Effector memory CD4-positive, alpha-beta T cell (primary cell): ENCODE measurements at regions not wholly inside any gene's neighbourhood (a gene's known extent, or its start where the extent isn't known, plus 50 kb on each side); places are given as distances from the start of the nearest gene placed in this dataset.

ENCODE experiments used
- DNase-seq, 3 donors: peaks; one replicate each; pipeline ENCODE4 v3.0.0-alpha.2; 2020
- H3K27ac ChIP-seq: 2 replicates; pipeline ENCODE4 v1.7.0; 2013; ENCODE audit warnings: mild to moderate bottlenecking, low read length, moderate library complexity; ENCODE audit not compliant: insufficient read depth, poor library complexity, severe bottlenecking
- H3K27me3 ChIP-seq: replicated peaks from 2 replicates; pipeline ENCODE4 v1.7.0; 2013; ENCODE audit warnings: mild to moderate bottlenecking, low read length; ENCODE audit not compliant: insufficient read depth, control insufficient read depth, poor library complexity, severe bottlenecking
- H3K36me3 ChIP-seq: 2 replicates; pipeline ENCODE4 v1.7.0; 2013; ENCODE audit warnings: mild to moderate bottlenecking, low read length, moderate library complexity; ENCODE audit not compliant: control insufficient read depth, insufficient read depth
- H3K4me1 ChIP-seq: 2 replicates; pipeline ENCODE4 v1.7.0; 2013; ENCODE audit warnings: low read length, mild to moderate bottlenecking; ENCODE audit not compliant: control insufficient read depth, insufficient read depth, poor library complexity, severe bottlenecking
- H3K4me3 ChIP-seq: 2 replicates; pipeline ENCODE4 v1.7.0; 2013; ENCODE audit warnings: low read length, low read depth, mild to moderate bottlenecking; ENCODE audit not compliant: insufficient read depth, poor library complexity, severe bottlenecking
- H3K9me3 ChIP-seq: 2 replicates; pipeline ENCODE4 v1.7.0; 2013; ENCODE audit warnings: mild to moderate bottlenecking, low read length, moderate library complexity; ENCODE audit not compliant: control insufficient read depth

DNA sequence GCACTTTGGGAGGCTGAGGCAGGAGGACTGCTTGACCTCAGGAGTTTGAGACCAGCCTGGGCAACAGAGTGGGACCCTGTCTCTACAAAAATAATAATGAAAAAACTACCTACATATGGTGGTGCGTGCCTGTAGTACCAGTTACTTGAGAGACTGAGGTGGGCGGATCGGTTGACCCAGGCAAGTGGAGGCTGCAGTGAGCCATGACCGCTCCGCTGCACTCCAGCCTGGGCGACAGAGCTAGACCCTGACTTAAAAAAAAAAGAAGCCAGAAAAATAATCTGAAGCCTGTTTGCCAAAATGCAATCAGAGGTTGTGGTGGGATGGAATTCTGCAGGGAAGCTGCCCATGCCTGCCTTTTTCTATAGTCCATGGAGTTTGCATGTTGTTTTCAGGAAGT lies 50.4 kb upstream of the GGTA1 start:
- Histone ChIP-seq H3K27ac (no peak overlapping the region), H3K36me3 (no peaks in the 10 kb centered on the region), H3K9me3 (no peaks in the 10 kb centered on the region), H3K4me1 (peaks cover 8% of the 10 kb centered on the region), H3K27me3 (peaks cover 3% of the 10 kb centered on the region), H3K4me3 (no peak overlapping the region)
- no peak for DNase-seq

DNA sequence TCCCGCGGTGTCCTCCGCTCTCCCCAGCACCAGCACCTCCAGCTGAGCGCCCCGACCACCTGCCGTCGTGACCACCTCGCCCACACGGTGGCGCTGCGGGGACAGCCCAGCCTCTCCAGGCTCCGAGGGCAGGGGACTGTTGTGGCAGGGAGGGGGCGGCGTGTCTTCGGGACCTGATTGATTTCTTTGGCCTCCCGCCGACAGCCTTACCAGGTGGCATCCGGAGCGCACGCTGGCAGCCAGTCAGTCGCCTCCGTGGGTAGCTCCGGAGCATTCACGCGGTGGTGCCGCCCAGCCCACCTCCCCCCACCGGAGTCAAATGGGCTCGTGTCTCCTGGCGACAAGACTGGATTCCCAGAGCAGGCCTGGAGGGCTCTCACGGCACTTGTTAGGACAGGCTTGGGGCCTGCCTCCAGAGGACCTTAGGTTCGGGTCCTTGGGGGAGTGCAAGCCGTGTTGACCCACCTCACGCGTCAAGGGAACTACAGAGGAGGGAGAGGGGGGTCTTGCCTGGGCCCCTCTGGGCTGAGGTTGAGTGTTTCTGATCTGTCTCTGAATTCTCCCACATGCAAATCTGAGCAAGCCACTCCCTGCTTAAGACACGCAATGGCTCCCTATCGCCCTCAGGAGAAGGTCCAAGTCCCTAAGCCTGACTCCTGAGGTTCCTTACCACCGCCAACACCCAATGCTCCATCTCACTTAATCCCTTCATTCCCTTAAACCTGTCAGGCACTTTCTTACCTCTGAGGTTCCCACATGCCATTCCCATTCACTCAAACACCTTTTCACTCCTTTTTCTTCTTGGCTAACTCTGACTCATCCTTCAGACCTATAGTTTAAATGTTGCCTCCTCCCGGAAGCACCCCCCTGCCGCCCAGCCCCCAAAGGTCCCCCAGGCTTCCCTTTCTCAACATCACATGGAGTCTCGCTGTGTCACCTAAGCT lies 51.2 kb upstream of the GGTA1 start:
- no peak overlapping the region for H3K4me3 ChIP-seq
- H3K4me1 ChIP-seq, result peaks cover 7% of the 10 kb centered on the region
- peaks cover 3% of the 10 kb centered on the region for H3K27me3 ChIP-seq
- no peak overlapping the region for H3K27ac ChIP-seq
- H3K36me3 ChIP-seq, result no peaks in the 10 kb centered on the region
- H3K9me3 ChIP-seq, result no peaks in the 10 kb centered on the region
- DNase-seq, result peak; percentile 7 to 28 (median 27)

DNA sequence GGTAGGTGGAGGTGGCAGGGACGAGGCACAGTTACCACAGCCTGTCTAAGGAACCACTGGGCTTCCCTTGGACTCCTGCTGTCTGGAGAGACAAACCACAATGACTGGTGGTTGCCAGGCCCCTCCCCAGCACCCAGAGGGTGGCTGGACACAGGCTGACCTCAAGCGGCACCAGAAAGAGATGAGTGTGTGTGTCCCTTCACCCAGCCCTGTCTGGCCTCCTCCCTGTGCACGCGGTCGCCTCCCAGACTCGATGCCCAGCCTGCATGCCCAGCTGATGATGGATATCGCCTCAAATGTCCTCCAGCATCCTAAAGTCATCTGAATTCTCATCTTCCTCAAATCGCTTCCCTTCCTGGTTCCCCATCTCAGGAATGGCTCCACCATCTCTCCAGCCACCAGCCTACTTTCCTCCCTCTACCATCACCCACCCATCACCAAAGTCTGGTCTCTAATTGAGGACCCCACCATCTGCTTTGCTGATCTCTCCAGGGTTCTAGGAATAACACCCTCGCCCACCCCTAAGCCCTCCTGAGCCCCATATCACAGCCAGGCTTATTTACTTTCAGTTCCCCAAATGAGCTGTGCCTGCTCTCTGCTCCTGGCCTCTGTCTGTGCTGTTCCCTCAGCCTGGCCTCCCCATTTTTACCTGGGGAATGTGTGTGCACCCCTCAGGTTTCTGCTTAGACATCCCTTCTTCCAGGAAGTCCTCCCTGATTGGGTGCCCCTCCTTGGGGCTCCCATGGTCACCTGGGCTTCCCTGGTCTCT lies 52.5 kb upstream of the GGTA1 start:
- no peak for DNase-seq

DNA sequence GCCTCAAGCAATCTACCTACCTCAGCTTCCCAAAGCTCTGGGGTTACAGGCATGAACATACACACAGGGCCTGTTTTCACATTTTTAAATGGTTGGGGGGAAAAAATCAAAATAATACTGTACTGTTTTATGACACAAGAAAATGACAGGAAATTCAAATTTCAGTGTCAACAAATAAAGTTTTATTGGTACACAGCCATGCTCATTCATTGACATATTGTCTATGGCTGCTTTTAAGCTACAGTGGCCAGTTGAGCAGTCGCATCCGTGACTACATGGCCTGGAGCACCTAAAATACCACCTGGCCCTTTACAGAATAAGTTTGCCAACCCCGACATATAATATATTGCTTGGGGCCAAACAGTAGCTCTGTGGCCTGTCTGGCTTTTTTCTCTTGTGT lies 56.4 kb upstream of the GGTA1 start:
- no peaks in the 10 kb centered on the region for H3K27me3 ChIP-seq
- no peaks in the 10 kb centered on the region for H3K9me3 ChIP-seq

More for the DNA sequence above, 52.5 kb upstream of the GGTA1 start:
- H3K9me3 ChIP-seq, result no peaks in the 10 kb centered on the region
- no peak overlapping the region for H3K27ac ChIP-seq
- H3K27me3 ChIP-seq, result no peaks in the 10 kb centered on the region
- peaks cover 4% of the 10 kb centered on the region for H3K4me1 ChIP-seq
- no peak overlapping the region for H3K4me3 ChIP-seq
- no peaks in the 10 kb centered on the region for H3K36me3 ChIP-seq

DNA sequence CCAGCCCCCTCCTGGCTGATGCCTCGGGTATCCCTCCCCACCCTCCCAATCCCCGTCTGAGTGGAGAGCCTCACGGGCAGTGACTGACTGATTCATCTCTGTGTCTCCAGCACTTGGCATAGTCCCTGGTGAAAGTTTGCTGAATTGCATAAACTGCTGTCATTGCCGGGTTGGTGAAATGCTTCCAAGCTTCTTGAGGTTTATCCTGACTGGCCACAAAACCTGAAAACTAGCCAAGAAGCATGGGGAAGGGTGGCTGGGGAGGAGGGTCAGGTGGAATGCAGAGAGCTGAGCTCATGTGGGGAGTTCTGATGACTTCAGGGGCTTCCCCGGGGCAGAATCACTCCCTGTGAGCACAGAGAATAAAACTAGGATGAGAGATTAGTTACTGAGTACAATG lies 56.9 kb upstream of the GGTA1 start:
- Histone ChIP-seq H3K27me3 (no peaks in the 10 kb centered on the region), H3K4me3 (no peak overlapping the region), H3K4me1 (no peaks in the 10 kb centered on the region), H3K36me3 (no peaks in the 10 kb centered on the region), H3K9me3 (no peaks in the 10 kb centered on the region), H3K27ac (no peak overlapping the region)
- no peak for DNase-seq

More for the DNA sequence above, 56.4 kb upstream of the GGTA1 start:
- DNase-seq, result no peak
- Histone ChIP-seq H3K4me1 (no peaks in the 10 kb centered on the region), H3K36me3 (no peaks in the 10 kb centered on the region), H3K27ac (no peak overlapping the region), H3K4me3 (no peak overlapping the region)

DNA sequence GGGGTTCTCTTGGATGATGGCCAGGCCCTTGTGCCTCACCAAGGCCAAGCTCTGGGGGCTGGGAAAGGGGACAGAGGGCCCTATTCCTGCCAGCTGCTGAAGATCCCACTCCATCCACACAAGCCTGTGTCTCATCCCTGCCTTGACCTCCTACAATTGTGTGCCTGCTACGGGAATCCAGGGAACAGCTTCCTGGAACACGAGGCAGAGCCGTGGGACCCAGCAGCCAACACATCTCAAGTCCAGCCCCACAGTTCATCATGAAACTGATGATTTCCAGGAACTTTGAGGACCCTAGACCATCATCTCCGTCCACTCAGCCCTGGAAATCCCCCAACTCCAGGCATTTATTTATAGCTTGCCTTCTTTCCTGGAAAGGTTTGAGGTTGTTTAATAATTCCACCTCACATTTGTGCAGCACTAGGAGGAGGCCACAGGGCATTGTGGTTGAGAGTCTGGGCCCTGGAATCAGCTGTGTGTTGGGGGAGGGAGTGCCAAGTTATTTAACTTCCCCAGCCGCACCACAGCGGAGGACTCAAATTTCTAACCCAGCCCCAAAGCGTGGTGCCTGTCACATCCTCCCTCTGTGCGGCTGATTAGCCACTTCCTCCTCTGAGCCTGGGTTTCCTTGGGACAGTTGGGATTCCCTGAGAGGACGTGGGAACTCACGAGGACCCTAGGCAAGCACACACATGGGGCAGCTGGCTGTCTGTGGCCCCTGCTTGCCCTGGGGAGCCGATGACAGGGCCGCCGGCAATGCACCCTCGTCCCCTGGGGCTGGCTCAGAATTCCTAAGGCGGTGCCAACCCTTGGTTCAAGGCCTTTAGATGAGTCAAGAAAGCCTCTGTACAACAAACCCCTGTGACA lies 58.2 kb upstream of the GGTA1 start:
- no peaks in the 10 kb centered on the region for H3K4me1 ChIP-seq
- no peak overlapping the region for H3K4me3 ChIP-seq
- H3K27me3 ChIP-seq, result no peaks in the 10 kb centered on the region
- DNase-seq, result no peak
- H3K36me3 ChIP-seq, result no peaks in the 10 kb centered on the region
- H3K27ac ChIP-seq, result no peak overlapping the region
- H3K9me3 ChIP-seq, result no peaks in the 10 kb centered on the region

DNA sequence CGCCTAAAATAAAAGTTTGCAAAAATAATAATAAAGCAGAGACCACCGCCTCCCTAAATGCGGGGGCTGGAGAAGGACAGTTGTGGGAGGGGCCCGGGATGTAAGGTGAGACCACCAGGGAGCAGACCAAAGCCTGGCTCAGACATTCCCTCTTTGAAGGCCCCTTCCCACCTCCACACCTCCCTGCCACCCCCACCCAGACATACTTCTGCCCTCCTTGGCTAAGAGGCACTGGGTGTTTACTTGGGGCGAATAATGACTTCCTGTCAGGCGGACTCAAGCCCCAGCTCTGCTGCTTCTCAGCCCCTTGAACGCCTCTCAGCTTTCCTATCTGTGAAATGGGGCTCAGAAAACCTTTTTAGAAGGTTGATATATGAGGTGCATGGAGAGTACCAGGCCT lies 58.8 kb upstream of the GGTA1 start:
- no peaks in the 10 kb centered on the region for H3K27me3 ChIP-seq
- H3K36me3 ChIP-seq, result no peaks in the 10 kb centered on the region
- no peak overlapping the region for H3K27ac ChIP-seq
- no peaks in the 10 kb centered on the region for H3K4me1 ChIP-seq
- no peak overlapping the region for H3K4me3 ChIP-seq
- no peak for DNase-seq
- no peaks in the 10 kb centered on the region for H3K9me3 ChIP-seq

DNA sequence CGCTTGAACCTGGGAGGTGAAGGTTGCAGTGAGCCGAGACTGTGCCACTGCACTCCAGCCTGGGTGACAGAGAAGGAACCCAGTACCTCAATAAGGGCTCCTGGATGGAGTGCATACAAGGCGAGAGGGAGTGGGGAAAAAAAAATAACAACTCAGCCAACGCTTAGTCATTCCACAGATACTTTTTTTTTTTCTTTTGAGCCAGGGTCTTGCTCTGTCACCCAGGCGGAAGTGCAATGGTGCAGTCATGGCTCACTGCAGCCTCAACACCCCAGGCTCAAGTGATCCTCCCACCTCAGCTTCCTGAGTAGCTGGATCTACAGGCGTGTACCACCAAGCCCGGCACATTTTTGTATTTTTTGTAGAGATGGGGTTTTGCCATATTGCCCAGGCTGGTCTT lies 59.5 kb upstream of the GGTA1 start:
- H3K4me3 ChIP-seq, result no peak overlapping the region

DNA sequence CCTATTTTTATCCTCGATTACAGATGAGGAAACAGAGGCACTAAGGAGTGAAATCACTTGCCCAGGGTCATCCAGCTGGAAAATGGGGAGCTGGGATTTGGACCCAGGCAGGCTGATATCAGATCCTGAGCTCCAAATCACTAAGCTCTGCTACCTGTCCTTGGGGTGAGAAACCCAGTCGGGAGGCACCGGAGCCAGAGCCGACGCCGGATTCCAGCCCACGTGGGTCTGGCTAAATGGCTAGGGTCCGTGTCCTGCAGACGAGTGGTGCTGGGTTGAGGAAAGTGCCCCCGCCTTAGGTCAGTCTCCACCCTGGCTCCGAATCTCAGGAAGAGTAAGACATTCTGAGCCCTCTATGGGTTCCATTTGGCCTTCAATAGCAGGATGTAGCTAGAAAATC lies 61.3 kb upstream of the GGTA1 start:
- no peaks in the 10 kb centered on the region for H3K9me3 ChIP-seq
- H3K27ac ChIP-seq, result no peak overlapping the region
- no peak for DNase-seq
- H3K27me3 ChIP-seq, result no peaks in the 10 kb centered on the region
- no peaks in the 10 kb centered on the region for H3K4me1 ChIP-seq
- H3K36me3 ChIP-seq, result no peaks in the 10 kb centered on the region
- H3K4me3 ChIP-seq, result no peak overlapping the region

More for the DNA sequence above, 59.5 kb upstream of the GGTA1 start:
- H3K27ac ChIP-seq, result no peak overlapping the region
- no peak for DNase-seq
- H3K9me3 ChIP-seq, result no peaks in the 10 kb centered on the region
- H3K27me3 ChIP-seq, result no peaks in the 10 kb centered on the region
- H3K4me1 ChIP-seq, result no peaks in the 10 kb centered on the region
- H3K36me3 ChIP-seq, result no peaks in the 10 kb centered on the region
